ENCODE measurements at regions not wholly inside any gene's neighbourhood (a gene's known extent, or its start where the extent isn't known, plus 50 kb on each side); places are given as distances from the start of the nearest gene placed in this dataset.

- no peak for DNase-seq (ENCODE audit: low read depth in 2 of 2)
Measured at GRCh38 chr19:32101206-32101605, 244.2 kb upstream of the ZNF507 start.

DNA sequence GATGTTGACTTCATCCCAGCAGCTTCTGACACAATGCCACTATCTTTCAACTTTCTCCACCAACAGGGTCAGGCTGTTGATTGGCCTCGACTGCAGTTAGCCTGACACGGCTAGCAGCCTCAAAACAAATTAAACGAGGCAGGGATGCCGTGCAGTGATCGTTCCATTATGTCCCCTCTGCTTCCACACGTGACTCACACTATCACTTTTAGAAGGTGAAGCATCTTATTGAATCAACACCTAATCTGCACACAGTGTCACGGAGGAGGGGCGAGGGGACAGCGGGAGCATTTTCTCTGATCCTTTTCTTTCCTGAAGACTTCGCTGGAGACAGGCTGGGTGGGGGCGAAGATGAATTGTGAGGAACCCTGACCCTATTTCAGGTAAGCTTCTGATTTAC is 241.9 kb upstream of the ZNF507 start:
- DNase-seq (ENCODE audit: low read depth in 2 of 2) = no peak

GRCh38 chr19:32104153-32104849 is 241.1 kb upstream of the ZNF507 start:
- DNase-seq (ENCODE audit: low read depth in 2 of 2) = no peak

DNA sequence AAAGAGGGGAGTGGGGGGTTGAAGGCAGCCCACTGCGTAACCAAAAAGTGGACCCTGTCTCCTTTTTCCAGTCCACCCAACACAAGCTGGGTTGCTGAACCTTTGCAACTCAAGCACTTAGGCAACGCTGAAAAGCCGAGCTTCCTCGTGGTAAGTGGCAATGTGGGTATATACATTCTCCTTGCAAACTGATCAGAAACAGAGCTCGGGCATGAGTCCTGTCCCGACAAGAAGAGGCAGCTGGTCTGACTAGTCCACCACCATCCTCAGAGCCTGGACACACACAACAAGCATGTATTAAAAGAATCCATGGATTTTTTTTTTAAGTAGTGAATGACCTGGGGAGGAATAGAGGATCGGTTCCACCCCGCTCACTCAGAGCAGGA is 240.6 kb upstream of the ZNF507 start:
- DNase-seq (ENCODE audit: low read depth in 2 of 2) = no peak

DNA sequence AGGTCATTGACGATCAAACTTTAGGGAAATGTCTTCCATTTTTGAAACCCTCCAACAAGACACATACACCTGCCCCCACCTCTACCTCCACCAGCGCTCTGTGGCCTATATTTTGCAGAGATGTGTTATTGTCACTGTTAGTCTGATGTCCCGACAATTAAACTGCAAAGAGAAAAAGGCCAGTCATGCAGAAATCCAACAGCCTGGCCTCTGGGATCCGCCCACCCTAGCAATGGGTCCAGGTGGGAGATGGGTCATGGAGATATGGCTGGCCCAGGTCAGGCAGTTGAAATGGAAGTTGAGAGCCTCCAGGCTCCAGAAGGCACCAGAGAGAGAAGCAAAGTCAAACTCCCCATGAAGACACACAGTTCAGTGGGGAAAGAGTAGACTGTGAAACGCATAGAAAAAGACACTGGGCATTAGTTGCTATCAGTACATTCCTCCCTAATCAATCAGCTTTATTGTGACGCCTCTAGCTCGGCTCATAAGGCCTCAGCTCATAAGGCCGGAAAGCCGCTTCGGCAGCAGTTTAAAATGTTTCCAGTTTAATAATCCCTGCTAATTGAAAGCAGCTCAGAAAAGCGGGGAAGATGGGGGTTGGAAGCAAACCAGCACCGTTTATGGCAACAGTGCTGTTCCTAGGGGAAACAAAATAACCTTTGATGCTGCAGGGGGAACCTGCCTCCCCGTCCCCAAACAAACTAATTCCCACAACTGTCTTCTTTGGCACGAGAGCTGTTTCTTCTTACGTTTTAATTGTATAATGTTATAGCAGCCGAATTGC is 239.7 kb upstream of the ZNF507 start:
- no peak for DNase-seq (ENCODE audit: low read depth in 2 of 2)

- no peak for DNase-seq (ENCODE audit: low read depth in 2 of 2)
Measured at GRCh38 chr19:32122258-32122657, 223.2 kb upstream of the ZNF507 start.

- DNase-seq (ENCODE audit: low read depth in 2 of 2) = no peak
Measured at GRCh38 chr19:32123355-32123940, 222.0 kb upstream of the ZNF507 start.

- no peak for DNase-seq (ENCODE audit: low read depth in 2 of 2)
Measured at GRCh38 chr19:32124585-32124984, 220.8 kb upstream of the ZNF507 start.

DNA sequence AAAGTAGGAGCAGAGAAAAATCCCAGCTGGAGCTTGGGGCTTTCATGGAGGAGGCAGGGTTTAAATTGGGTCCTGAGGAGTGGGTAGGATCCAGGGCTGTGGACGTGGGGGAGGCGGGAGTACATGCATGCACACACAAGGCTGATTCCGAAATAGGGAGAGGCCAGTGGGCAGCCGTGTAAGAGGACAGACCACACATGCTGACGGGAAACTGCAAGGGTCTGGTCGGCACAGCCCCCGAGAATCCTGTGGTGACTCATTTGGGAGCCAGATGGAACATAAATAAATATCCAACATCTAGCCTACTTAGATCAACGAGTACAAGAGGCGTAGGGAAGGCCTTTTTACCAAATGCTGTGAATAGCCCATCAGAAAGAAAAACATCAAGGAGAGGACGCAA is 216.3 kb upstream of the ZNF507 start:
- DNase-seq (ENCODE audit: low read depth in 2 of 2) = no peak

- DNase-seq (ENCODE audit: low read depth in 2 of 2) = no peak
Measured at GRCh38 chr19:32130332-32130731, 215.1 kb upstream of the ZNF507 start.

- DNase-seq (ENCODE audit: low read depth in 2 of 2) = no peak
Measured at GRCh38 chr19:32131005-32131404, 214.4 kb upstream of the ZNF507 start.

DNA sequence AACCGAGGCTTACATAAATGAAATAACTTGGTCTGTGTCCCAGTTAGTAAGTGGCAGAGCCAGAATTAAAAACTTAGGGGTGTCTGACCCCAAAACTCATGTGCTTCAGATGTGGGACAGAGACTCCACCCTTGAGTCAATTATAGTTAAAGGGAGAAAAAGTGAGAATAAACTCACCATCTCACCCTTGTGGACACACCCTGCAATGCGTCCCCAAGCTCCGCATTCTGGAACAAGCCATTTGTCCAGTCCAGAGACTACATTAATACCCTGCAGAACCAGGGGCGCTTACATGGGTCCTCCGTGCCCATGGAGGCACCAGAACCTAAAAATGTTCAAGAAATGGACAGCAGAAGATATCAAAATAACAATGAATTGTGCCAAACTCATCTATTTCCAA is 207.0 kb upstream of the ZNF507 start:
- no peak for DNase-seq (ENCODE audit: low read depth in 2 of 2)

GRCh38 chr19:32141840-32142511 is 203.4 kb upstream of the ZNF507 start:
- no peak for DNase-seq (ENCODE audit: low read depth in 2 of 2)

- DNase-seq (ENCODE audit: low read depth in 2 of 2) = no peak
Measured at GRCh38 chr19:32146664-32147063, 198.7 kb upstream of the ZNF507 start.

- no peak for DNase-seq (ENCODE audit: low read depth in 2 of 2)
Measured at GRCh38 chr19:32150605-32151004, 194.8 kb upstream of the ZNF507 start.

- no peak for DNase-seq (ENCODE audit: low read depth in 2 of 2)
Measured at GRCh38 chr19:32154418-32154817, 191.0 kb upstream of the ZNF507 start.

DNA sequence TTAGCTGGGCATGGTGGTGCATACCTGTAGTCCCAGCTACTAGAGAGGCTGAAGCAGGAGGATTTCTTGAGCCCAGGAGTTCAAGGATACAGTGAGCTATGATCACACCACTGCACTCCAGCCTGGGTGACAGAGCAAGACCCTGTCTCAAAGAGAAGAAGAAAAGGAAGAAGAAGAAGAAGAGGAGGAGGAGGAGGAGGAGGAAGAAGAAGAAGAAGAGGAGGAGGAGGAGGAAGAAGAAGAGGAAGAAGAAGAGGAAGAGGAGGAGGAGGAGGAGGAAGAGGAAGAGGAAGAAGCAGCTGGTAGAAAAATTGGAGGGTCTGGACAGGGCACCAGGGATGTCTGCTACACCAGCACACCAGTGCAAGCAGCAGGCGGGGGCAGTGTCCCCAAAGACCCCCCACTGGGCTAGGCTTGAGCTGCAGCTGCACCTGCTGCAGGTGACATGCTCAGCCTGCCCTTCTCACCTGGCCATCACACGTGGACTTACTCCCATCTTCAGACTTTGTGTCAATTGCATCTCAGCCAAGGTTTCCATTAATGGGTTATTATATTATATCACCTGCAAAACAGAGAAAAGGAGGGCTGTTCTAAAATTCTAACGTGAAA is 180.9 kb upstream of the ZNF507 start:
- no peak for DNase-seq (ENCODE audit: low read depth in 2 of 2)

- DNase-seq (ENCODE audit: low read depth in 2 of 2) = no peak
Measured at GRCh38 chr19:32165141-32165540, 180.3 kb upstream of the ZNF507 start.

- no peak for DNase-seq (ENCODE audit: low read depth in 2 of 2)
Measured at GRCh38 chr19:32165750-32166149, 179.7 kb upstream of the ZNF507 start.

GRCh38 chr19:32166238-32166637 is 179.2 kb upstream of the ZNF507 start:
- no peak for DNase-seq (ENCODE audit: low read depth in 2 of 2)

- DNase-seq (ENCODE audit: low read depth in 2 of 2) = no peak
Measured at GRCh38 chr19:32168111-32168510, 177.3 kb upstream of the ZNF507 start.

DNA sequence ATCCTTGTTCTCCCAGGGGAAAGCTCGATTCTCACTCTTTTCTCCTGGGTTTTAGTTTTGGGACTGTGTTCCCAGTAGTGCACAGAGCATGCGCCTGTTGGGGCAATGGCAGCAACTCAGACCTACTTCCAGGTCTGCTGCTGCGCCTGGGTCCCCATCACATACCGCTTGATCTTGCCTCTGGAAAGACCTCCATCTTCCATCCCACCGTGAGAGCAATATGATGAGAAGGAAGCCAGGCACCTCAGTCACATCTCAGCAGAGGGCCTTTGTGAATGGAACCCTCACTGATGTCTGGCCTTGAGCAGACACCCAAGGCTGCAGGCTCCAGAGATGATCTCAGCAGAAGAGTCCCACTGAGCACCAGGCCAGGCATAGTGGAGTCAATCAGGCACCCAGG is 176.8 kb upstream of the ZNF507 start:
- DNase-seq (ENCODE audit: low read depth in 2 of 2) = no peak

Measured in activated CD8-positive, alpha-beta memory T cell treated with anti-CD3 and anti-CD28 coated beads for 4 hours (primary cell).